ENCODE measurements at regions not wholly inside any gene's neighbourhood (a gene's known extent, or its start where the extent isn't known, plus 50 kb on each side); places are given as distances from the start of the nearest gene placed in this dataset.

- TF ChIP-seq EZH2 (IDR thresholded peaks at IDR 0.05; ENCODE audit: low read depth, unreplicated experiment), result no peak
- TF ChIP-seq REST (IDR thresholded peaks at IDR 0.05; ENCODE audit: unreplicated experiment), result no peak
Measured at GRCh38 chr13:42379241-42379640, 107.3 kb downstream of the AKAP11 start (continued).

- no peaks in the 10 kb centered on the region for H3K4me1 Mint-ChIP-seq
- H3K27ac ChIP-seq (ENCODE audit: low read depth), result no peak overlapping the region
- TF ChIP-seq EZH2phosphoT487 (IDR thresholded peaks at IDR 0.05; ENCODE audit: unreplicated experiment) (no peak), ZNF462 (CRISPR knock-in tag; IDR thresholded peaks at IDR 0.05) (no peak), CTCF (conservative IDR thresholded peaks at IDR 0.05; ENCODE audit: low read depth in 2 of 2) (no peak), STAT1 (IDR thresholded peaks at IDR 0.05; ENCODE audit: unreplicated experiment) (no peak), ETS1 (IDR thresholded peaks at IDR 0.05) (no peak), NANOG (IDR thresholded peaks at IDR 0.05; ENCODE audit: borderline replicate concordance) (no peak), POLR2AphosphoS5 (IDR thresholded peaks at IDR 0.05; ENCODE audit: low read depth) (no peak)
Measured at GRCh38 chr13:42380420-42381164, 108.6 kb downstream of the AKAP11 start.

More at GRCh38 chr13:42380420-42381164, 108.6 kb downstream of the AKAP11 start:
- no peaks in the 10 kb centered on the region for H3K27me3 ChIP-seq (ENCODE audit: insufficient read depth)
- Mint-ChIP-seq H3K27me3 (ENCODE audit: insufficient read depth, low read depth, poor library complexity) (peaks cover 2% of the 10 kb centered on the region), H3K4me3 (no peak overlapping the region), H3K27ac (no peak overlapping the region), H3K36me3 (ENCODE audit: low read depth) (peaks cover 3% of the 10 kb centered on the region), H3K9me3 (peaks cover 12% of the 10 kb centered on the region)
- no peak overlapping the region for H3K4me2 ChIP-seq
- H3K4me3 ChIP-seq, result no peak overlapping the region
- ATAC-seq (no peak), DNase-seq (ENCODE audit: low spot score) (no peak)
- no peaks in the 10 kb centered on the region for H3K36me3 ChIP-seq (ENCODE audit: insufficient read depth)
- no peaks in the 10 kb centered on the region for H3K79me2 ChIP-seq (replicated peaks; ENCODE audit: insufficient read depth)
- H2AFZ ChIP-seq, result peak overlapping the region; percentile 49; the same call in 1 of the 2 replicates
- no peaks in the 10 kb centered on the region for H4K20me1 ChIP-seq (replicated peaks; ENCODE audit: insufficient read depth)
- H3F3A ChIP-seq (replicated peaks; ENCODE audit: low read depth), result no peaks in the 10 kb centered on the region
- H3K4me1 ChIP-seq (ENCODE audit: insufficient read depth), result no peaks in the 10 kb centered on the region
- peaks cover 15% of the 10 kb centered on the region; the same call in 1 of the 2 replicates for H3K9me2 ChIP-seq (ENCODE audit: insufficient read depth)
